ENCODE measurements at regions not wholly inside any gene's neighbourhood (a gene's known extent, or its start where the extent isn't known, plus 50 kb on each side); places are given as distances from the start of the nearest gene placed in this dataset.
"Not testable (repeated sequence)": the region's sequence is repeated elsewhere in the genome, so short reads cannot be mapped to it uniquely, and the experiment has no call there.

DNA sequence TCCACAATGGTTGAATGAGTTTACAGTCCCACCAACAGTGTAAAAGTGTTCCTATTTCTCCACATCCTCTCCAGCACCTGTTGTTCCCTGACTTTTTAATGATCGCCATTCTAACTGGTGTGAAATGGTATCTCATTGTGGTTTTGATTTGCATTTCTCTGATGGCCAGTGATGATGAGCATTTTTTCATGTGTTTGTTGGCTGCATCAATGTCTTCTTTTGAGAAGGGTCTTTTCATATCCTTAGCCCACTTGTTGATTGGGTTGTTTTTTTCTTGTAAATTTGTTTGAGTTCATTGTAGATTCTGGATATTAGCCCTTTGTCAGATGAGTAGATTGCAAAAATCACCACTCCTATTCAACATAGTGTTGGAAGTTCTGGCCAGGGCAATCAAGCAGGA, 287.6 kb upstream of the RASGRP1 start:
- not testable (repeated sequence) for DNase-seq (ENCODE audit: low read depth in 1 of 2, low spot score in 1 of 2)

DNA sequence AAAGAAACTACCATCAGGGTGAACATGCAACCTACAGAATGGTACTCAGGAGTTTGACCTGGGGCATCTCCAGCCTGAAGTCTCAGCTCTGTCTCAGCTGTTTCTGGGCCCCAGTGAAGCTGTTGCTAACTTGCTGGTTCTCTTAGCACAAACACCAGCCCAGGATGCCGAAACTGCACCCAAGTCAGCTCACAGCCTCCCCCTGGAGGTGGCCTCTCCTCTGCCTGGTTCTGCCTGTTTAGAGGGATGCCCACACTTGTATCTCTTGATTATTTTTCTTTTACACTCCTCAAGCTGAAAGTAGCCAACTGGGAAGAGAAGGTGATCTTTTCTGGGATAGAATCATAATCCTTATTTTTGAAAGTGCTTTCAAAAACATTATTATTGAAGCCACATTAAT, 289.0 kb upstream of the RASGRP1 start:
- DNase-seq (ENCODE audit: low read depth in 1 of 2, low spot score in 1 of 2): no peak

DNA sequence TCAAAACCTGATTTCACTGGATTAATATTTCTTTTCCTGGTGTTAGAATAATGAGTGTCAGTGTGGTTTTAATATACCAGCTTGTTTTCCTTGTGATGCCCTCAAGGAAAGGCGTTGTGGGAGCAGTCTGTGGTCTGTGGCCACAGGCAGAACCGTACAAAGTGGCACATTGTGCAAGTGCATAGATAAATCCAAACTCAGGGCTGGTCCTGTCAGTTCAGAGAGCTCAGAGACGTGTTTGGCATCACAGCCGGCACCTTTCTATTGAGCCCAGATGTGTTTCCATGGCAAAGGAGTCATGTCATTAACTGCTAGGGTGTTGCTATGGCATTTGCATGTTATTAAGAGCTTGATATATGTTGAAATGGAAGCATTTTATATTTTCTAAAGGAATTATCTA, 289.9 kb upstream of the RASGRP1 start:
- no peak for DNase-seq (ENCODE audit: low read depth in 1 of 2, low spot score in 1 of 2)

DNA sequence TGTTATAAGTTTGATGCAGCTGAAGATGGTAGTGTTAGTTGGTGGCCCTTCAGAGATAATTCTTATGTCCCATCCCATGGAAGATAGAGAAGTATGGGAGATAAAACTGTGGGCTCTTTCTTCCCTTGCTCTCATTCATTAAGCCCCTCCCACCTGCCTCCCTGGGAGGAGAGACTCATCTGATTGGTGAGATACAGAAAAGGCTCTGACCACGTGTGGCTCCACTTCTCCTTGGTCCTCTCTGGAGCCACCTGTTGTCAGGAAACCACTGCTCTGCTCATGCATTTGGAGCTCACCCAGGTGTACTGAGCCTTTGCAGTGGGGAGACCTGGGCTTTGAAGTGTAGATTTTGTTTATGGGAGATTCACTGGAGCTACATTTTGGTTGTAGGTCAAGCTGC, 293.2 kb upstream of the RASGRP1 start:
- DNase-seq (ENCODE audit: low read depth in 1 of 2, low spot score in 1 of 2): no peak

DNA sequence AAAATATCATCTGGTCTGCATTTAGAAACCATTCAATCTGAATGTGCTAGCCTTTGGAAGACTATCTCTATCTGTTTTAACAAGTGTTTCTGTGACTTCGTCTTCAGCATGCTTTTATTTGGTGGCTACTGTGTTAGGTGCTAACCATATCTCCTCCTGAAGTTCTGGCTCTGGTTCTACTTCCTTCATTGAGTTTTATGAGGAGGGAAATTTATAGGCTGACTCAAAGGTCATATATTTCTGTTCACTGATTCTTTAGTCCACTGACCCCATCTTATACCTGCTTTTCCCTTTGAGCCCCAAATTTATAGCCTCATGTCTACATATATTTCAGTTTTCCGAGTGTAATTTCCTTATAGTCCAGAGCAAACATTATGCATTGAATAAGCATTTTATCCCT, 295.0 kb upstream of the RASGRP1 start:
- DNase-seq (ENCODE audit: low read depth in 1 of 2, low spot score in 1 of 2): no peak

DNA sequence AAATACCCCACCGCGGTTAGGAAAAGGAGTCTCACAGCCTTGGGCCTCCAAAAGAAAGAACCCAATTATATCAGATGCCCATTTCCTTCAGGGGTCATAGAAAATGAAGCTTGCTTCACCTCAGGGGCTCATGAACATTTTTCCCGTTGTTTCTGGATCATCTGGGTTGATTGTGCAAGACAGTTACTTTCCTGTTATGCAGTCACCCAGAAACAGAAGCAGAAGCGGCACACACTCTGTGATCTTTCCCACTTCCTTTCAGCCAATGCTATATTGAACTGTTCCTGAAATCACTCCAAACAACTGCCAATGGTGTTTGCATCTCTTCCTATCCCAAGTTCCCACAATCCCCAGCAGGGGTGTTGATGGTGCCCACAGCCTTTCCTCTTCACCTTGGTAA, 295.6 kb upstream of the RASGRP1 start:
- no peak for DNase-seq (ENCODE audit: low read depth in 1 of 2, low spot score in 1 of 2)

DNA sequence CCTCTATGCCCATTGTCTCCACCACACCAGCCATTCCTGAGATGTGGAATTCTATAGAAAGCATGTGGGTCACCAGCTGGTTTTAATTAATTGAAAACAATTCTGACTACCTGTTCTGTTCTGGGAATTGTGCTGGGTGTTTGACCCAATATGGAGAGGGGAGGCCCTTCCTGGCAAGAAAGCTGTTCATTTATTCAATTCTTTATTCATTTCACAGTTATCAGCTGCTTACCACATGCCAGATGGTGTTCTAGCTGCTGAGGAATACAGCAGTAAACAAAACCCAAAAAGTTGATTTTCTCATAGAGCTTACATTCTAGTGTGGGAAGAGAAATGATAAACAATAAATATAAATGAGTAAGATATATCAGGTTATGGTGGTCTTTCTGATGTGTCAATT, 296.1 kb upstream of the RASGRP1 start:
- DNase-seq (ENCODE audit: low read depth in 1 of 2, low spot score in 1 of 2): no peak

DNA sequence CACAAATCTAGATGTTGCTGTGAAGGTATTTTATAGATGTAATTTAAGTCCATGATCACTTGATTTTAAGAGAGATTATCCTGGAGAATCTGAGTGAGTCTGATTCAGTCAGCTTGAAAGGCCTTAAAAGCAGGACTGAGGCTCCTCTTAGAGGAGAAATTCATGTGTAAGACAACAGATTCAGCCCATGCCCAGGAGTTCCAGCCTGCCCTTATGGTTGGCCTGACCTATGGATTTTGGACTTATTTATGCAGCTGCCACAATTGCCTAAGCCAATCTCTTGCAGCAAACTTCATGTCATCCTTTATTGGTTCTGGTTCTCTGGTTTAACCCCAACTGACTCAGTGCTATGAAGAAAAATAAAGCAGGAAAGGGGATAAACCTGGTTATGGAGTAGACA, 296.5 kb upstream of the RASGRP1 start:
- DNase-seq (ENCODE audit: low read depth in 1 of 2, low spot score in 1 of 2): no peak

DNA sequence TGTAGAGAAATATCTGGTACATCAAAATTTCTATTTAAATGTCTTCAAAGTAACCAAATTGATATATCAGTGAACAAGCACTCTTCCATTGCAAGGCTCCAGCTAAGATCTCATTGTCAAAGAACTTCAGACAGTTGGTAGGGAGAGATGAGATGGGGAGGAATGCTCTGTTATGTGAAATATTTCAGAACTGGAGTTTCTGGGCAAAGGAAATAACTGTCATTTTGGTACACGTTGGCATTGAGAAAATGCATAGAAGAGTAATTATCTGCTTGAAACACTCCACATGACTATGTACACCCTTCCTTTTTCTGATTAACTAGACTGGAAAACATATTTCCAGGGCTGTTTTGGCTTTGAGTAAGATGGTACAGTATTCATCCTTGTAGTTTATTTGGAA, 297.5 kb upstream of the RASGRP1 start:
- no peak for DNase-seq (ENCODE audit: low read depth in 1 of 2, low spot score in 1 of 2)

DNA sequence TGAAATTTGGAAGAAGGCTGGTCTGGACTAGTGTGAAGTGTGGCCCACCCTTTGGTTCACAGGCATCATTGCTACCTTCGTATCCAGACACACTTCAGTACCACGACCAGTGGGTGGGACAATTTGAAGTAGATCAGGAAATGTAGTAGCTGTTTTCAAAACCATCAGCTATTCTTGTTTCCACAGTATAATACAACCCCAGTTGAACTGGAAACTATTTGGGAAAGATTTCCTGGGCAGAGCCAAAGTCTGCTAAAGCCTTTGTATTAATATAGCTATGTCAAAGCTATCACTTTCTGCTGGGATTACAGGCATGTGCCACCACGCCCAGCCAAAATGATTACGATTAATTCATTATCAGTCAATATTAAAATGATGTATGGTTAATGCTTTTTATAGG, 298.8 kb upstream of the RASGRP1 start:
- no peak for DNase-seq (ENCODE audit: low read depth in 1 of 2, low spot score in 1 of 2)

DNA sequence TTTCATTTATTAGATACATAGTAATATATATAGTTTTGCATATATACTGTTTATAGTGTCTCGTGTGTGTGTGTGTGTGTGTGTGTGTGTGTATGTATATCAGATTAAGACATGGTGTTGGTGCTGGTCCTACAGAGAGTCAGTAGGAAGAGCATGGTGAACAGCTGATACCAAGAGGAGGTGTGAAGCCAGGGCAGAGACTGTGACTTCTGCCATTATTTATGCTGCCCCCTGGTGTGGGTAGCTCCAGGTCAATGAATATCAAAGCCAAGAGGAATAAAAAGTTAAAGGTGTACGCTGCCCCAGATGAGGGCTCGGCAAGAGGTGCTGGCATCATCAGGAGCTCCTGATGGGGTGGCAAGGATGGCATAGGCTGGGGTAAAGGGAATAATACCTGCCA, 299.5 kb upstream of the RASGRP1 start:
- no peak for DNase-seq (ENCODE audit: low read depth in 1 of 2, low spot score in 1 of 2)

DNA sequence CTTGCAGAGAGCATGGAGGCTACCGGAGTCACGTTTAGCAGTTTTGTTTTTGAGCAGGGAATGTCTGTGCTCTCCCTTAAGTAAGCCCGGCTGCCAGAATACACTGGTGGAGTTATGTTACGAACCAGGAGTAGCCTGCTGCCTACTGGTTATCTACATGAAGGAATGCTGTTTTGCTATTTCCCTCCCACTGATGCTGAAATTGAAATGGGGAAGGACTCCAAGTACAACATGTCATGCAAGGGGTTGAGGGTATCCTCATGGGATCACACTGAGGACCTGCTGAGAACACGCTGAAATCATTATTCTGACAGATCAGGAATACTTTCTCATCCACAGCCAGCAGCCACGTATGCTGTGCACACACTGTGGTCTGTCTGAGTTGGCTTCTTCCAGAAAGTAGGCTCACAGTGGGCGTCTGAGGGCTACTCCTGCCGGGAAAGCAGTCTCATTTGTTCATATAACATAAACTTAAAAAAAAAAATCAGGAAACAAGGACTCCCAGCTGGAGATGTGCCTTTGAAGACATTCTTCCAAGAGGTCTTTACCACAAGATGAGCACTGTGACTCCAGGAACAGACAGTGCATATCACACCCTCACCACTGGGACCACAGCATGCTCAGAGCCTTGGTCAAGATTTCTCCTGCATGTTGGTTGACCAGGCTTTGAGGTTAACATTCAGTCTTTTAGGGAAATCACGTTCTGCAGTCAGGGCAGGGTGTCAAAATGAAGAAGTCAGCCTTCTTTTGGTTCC, 300.4 kb upstream of the RASGRP1 start:
- no peak for DNase-seq (ENCODE audit: low read depth in 1 of 2, low spot score in 1 of 2)

DNA sequence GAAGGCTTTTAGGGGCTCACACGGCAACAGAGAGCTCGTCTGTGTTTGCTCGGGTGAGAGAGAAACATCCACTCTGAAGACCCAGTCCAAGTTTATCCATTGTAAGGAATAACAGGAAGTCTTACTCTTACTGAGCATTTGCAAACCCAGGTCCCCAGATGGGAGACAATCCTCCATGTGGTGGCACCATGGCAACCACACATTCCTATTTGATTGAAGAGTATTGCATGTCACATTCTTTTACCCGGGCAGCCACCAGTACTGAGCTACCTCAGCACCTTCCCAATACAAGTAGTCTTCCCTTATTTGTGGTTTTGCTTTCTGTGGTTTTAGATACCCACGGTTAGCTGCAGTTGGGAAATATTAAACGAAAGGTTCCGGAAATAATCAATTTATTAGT, 302.9 kb upstream of the RASGRP1 start:
- no peak for DNase-seq (ENCODE audit: low read depth in 1 of 2, low spot score in 1 of 2)

DNA sequence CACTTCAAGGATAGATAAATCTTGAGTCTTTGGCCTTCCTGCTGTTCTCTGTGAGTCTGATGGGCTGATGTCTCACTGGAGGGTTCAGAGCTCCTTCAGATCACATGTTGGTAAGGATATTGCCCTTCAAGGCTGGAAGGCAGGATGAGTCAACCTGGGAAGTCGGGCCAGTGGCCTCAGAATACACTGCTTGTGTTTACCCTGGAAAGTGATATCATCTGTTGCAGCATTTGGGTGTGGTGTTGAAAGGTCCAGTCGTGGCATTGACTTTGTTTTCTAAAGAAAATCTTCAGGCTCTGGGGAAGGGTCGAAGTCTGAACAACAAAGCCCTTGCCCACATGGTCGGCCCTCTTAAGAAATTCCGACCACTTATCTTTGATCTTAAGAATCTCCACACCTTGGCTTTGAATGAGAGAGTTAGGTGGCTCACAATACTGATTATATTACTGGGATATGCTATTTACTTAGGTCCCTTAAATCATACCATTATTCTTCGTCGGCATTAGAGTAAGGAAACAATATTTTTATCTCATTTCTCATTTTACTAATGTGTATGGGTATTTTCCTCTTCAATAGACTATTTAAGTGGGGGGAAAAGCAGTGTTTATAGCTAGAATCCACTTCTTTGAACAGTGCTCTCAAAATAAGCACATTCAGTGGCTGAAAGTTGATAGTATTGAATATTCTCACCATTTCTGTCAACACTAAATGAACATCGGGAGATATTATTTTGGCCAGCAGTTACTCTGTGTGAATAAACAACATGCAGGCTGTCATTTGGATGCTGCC, 303.9 kb upstream of the RASGRP1 start:
- no peak for DNase-seq (ENCODE audit: low read depth in 1 of 2, low spot score in 1 of 2)

DNA sequence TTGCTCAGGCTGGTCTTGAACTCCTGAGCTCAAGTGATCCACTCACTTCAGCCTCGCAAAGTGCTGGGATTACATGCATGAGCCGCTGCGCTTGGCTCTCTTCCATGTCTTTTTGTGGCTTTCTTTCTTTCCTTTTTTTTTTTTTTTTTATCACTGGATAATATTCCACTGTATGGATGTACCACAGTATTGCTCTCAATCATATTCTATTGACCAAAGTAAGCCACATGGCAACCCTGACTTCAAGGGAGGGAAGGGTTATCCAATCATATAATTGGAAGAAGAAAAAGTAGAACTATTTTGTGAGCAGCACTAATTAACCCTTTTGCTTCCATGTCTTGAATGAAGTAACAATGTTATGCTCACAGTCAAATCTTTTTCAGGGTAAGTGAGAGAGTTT, 307.0 kb upstream of the RASGRP1 start:
- DNase-seq (ENCODE audit: low read depth in 1 of 2, low spot score in 1 of 2): no peak

DNA sequence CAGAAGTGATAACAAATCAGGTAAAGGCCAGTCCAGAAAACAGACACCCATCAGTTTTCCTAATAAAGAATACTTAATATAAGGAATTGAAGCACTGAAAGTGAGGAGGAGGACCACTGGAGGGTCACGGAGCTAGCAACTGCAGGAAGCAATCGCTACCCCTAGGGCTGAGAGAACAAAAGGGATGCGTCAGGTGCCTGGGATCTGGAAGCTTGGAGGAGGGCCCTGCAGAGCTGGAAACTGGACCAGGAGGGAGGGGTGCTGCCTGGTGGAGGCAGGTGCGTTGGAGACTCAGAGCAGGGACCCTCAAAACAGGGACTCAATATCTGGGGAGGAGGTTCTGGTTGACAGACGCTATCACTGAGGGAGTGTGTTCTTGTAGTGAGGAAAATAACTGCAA, 308.1 kb upstream of the RASGRP1 start:
- no peak for DNase-seq (ENCODE audit: low read depth in 1 of 2, low spot score in 1 of 2)

DNA sequence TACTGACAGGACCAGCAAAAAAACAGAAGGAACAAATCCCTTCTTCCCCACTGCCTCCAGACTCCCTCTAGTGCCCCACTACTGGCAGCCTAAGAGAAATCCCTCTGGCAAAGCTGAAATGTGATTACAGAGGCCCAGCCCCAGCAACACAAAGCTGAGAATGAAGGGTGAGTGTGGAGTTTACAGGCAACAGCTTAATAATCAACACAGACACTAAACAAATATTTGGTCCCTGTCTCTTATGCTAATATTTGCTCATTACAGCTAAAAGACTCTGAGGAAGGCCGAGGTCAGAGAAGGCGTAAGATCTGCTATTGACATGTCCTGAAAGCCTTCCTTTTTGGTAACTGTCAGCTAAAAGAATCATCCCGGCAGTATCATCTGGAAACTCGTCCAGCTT, 308.5 kb upstream of the RASGRP1 start:
- no peak for DNase-seq (ENCODE audit: low read depth in 1 of 2, low spot score in 1 of 2)

DNA sequence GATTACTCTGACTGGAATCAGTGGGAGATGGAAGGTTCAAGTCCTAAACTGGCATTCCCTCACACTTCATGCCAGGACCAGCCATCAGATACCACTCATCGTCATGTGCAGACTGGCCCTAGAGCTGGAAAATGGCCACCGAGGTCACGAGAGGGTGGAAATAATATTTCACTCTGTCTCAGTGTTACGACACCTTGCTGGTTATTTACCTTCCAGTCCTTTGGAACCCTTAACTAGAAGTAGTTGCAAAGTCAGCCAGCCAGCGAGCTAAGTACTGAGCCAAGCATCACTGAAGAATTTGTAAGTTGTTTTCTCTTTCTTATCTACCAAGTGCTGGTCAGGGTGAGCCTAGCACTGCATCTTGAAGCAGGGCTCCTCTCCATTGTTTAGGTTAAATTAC, 309.9 kb upstream of the RASGRP1 start:
- DNase-seq (ENCODE audit: low read depth in 1 of 2, low spot score in 1 of 2): no peak

DNA sequence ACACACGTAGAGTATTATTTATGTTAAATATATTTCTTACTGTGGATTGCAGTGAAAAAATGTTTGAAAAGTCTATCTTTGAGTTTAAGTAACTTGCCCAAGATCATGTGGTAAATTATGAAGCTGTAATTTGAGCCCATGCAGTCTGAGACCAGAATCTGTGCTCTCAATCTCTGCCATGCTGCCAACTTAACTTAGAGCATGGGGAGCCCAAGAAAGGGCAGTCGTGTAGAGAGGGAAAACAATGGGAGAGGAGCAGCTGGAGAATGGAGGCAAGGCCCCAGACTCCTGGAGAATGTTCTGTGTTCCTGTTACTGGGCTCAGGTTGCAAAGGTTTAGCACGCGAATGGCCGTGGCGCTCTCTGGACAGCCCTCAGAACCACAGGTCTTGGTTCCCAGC, 311.6 kb upstream of the RASGRP1 start:
- no peak for DNase-seq (ENCODE audit: low read depth in 1 of 2, low spot score in 1 of 2)

DNA sequence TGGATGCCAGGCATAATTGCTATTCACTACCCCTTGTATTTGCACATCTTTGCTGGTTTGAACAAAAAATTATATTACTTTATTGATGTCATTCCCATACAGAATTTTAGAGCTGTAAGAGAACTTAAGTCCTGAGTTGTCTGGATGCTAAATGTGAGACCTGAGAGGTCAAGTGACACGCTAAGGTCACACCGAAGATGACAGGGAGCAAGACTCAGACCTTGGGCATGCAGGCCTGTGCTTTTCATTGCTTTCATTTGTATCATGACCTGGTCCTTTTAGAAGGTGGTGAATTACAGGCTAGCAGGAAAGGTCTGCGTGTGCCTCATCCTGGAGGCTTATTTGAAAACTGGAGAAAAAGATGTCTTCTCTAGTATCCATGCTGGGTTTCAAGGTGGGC, 312.0 kb upstream of the RASGRP1 start:
- no peak for DNase-seq (ENCODE audit: low read depth in 1 of 2, low spot score in 1 of 2)

DNA sequence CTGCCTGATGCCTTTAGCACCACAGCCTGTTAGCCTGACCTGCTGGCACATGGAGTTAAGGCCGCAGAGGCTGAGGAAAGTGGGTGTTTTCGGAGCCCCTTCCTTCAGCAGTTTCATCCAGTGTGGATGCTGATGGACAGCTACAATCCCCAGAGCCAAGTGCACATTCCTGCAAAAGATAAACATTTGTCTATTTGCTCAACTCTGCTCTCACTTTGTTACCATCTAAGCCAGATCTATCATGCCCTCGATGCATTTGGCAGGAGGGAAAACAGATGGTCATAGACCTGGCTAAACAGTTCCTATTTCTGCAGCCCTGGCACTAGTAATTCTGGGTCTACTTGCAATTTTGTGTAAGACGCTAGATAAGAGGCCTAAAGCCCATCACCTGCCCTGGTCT, 312.9 kb upstream of the RASGRP1 start:
- no peak for DNase-seq (ENCODE audit: low read depth in 1 of 2, low spot score in 1 of 2)

DNA sequence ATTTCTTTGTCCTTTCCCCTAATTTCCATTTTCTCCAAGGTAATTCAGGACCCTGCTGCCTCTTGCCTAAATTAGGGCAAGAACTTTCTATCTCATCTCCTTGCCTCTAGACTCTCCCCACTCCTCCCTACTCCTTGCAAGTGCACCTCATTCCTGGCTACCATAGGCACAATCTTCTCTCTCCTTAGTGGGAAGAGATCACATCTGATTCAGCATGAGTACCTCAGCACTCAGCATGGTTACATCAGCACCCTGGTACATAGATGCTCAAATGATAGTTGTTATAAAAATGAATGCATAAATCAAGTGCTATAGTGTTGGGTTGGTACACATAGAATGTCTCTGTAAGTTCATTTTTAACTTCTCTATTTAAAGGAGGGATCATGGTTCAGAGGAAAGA, 313.4 kb upstream of the RASGRP1 start:
- DNase-seq (ENCODE audit: low read depth in 1 of 2, low spot score in 1 of 2): no peak

DNA sequence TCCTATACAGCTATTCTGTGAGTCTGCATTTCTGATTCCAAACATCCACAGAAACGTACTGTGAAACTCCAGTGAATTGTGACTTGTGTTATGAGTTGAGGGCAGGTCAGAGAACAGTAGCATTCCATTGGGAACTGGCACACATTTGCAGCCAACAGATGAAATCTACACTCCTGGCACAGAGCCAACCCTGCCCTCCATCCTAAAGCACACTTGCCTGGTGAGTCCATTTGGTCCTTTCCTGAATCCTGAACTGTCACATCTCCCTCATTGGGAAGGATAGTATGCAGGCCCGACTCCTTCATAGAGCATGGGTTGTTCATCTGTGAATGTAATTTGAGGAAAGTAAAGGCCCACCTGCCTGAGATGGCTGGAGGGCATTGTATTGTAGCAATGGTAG, 314.3 kb upstream of the RASGRP1 start:
- no peak for DNase-seq (ENCODE audit: low read depth in 1 of 2, low spot score in 1 of 2)

Data from activated CD4-positive, alpha-beta T cell treated with anti-CD3 and anti-CD28 coated beads, Interleukin-2, amount 50 U/mL, for 24 hours (primary cell).